SK-N-MC (cell line): ENCODE measurements at regions not wholly inside any gene's neighbourhood (a gene's known extent, or its start where the extent isn't known, plus 50 kb on each side); places are given as distances from the start of the nearest gene placed in this dataset.

ENCODE experiments used
- EZH2 ChIP-seq: fragments of 200-600 bp; sonication (generic); IDR thresholded peaks from one replicate; pipeline ENCODE4 v1.6.1; 2017; ENCODE audit warnings: antibody characterized with exemption
- POLR2AphosphoS5 ChIP-seq: IDR thresholded peaks from 2 replicates; pipeline ENCODE4 v1.6.1; 2012; ENCODE audit warnings: mild to moderate bottlenecking, low read depth, low read length, borderline replicate concordance

- no peak for TF ChIP-seq EZH2
- no peak for TF ChIP-seq POLR2AphosphoS5
These were observed 1148.1 kb upstream of the NCAM2 start for GRCh38 chr21:19850157-19850556.
